Esophagus squamous epithelium (tissue), 5 donors: ENCODE measurements at regions not wholly inside any gene's neighbourhood (a gene's known extent, or its start where the extent isn't known, plus 50 kb on each side); places are given as distances from the start of the nearest gene placed in this dataset.
"Not testable (repeated sequence)": the region's sequence is repeated elsewhere in the genome, so short reads cannot be mapped to it uniquely, and the experiment has no call there.

ENCODE experiments used
- DNase-seq: peaks from one replicate; lab custom pipeline; 2025; lab: John Stamatoyannopoulos, UW
- H3K27ac ChIP-seq, 4 donors: fragments of 200-600 bp; sonication (generic); one replicate each; pipeline ENCODE4 v1.5.1; 2016 to 2019; ENCODE audit warnings: mild to moderate bottlenecking in 1 of 4
- H3K27me3 ChIP-seq, 4 donors: fragments of 200-600 bp; sonication (generic); 1 replicate in 3 of 4; 2 replicates in 1 of 4; pipeline versions ENCODE4 v1.5.1 to v1.6.0; 2017 to 2021; ENCODE audit warnings: antibody characterized with exemption in 1 of 4
- H3K36me3 ChIP-seq, 3 donors: fragments of 200-600 bp; sonication (generic); one replicate each; pipeline ENCODE4 v1.5.1; 2016 to 2019
- H3K4me1 ChIP-seq, 3 donors: fragments of 200-600 bp; sonication (generic); one replicate each; pipeline ENCODE4 v1.5.1; 2017 to 2019
- H3K4me3 ChIP-seq, 4 donors: fragments of 200-600 bp; sonication (generic); 1 replicate in 3 of 4; 2 replicates in 1 of 4; pipeline ENCODE4 v1.5.1; 2016 to 2019; ENCODE audit warnings: mild to moderate bottlenecking in 2 of 4, moderate library complexity in 1 of 4
- H3K9me3 ChIP-seq, 3 donors: fragments of 200-600 bp; sonication (generic); one replicate each; pipeline ENCODE4 v1.5.1; 2016 to 2019
- POLR2A ChIP-seq, 4 donors: fragments of 450-650 bp; IDR thresholded peaks; one replicate each; pipeline ENCODE4 v1.6.1; 2017; ENCODE audit warnings: antibody characterized with exemption in 4 of 4, mild to moderate bottlenecking in 4 of 4, moderate library complexity in 3 of 4
- WGBS, 2 donors: methylation state at CpG; one replicate each; pipeline ENCODE4 v1.1.5; 2018; 5-methylcytosine and 5-hydroxymethylcytosine counted together
- intact Hi-C: fragments of 100-400 bp; cut with DNase I; formaldehyde crosslinking; loops from one replicate; pipeline ENCODE4 v1.15.0; 2022
- TF ChIP-seq, protein P1 (sequence below), 6 experiments: fragments of 450-650 bp in 4 of 6; fragments of 200-600 bp in 2 of 6; sonication (generic) in 2 of 6; IDR thresholded peaks; one replicate each; pipeline ENCODE4 v1.5.1; 2016 to 2019; ENCODE audit warnings: antibody characterized with exemption in 6 of 6, mild to moderate bottlenecking in 4 of 6, moderate library complexity in 4 of 6
- donor health status: DM: yes; HTN: yes; CAD: no.

DNA sequence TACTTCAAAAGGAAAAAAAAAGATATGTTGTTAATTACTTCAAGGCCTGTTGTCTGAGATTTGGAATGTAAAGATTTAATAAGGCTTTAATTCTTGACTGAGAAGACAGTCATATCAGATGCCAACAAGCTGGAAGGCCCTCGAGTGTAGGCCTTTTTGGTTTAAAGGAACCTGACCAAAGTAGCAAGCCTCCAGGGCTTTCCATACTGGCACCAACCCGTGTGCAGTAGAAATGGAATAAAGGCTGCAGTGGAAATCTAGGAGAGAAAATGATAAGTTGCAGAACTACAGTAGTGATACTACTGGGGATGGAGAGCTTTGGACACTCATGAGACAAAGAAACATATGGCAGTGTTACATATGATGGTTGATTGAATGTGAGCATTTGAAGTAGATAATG lies 358.0 kb downstream of the TAF11L14 start:
- TF ChIP-seq, protein P1, sequence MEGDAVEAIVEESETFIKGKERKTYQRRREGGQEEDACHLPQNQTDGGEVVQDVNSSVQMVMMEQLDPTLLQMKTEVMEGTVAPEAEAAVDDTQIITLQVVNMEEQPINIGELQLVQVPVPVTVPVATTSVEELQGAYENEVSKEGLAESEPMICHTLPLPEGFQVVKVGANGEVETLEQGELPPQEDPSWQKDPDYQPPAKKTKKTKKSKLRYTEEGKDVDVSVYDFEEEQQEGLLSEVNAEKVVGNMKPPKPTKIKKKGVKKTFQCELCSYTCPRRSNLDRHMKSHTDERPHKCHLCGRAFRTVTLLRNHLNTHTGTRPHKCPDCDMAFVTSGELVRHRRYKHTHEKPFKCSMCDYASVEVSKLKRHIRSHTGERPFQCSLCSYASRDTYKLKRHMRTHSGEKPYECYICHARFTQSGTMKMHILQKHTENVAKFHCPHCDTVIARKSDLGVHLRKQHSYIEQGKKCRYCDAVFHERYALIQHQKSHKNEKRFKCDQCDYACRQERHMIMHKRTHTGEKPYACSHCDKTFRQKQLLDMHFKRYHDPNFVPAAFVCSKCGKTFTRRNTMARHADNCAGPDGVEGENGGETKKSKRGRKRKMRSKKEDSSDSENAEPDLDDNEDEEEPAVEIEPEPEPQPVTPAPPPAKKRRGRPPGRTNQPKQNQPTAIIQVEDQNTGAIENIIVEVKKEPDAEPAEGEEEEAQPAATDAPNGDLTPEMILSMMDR (IDR thresholded peaks at IDR 0.05): no peak
- no peak for TF ChIP-seq POLR2A (IDR thresholded peaks at IDR 0.05)
- no peaks in the 10 kb centered on the region for H3K4me1 ChIP-seq
- H3K9me3 ChIP-seq: no peaks in the 10 kb centered on the region
- DNase-seq: no peak
- no peaks in the 10 kb centered on the region for H3K27me3 ChIP-seq
- WGBS, 2 donors: 11 to 29% methylated on average over 2 of the region's 2 CpGs
- no peaks in the 10 kb centered on the region for H3K36me3 ChIP-seq
- intact Hi-C loops: no loop called here
- H3K27ac ChIP-seq: no peak overlapping the region
- H3K4me3 ChIP-seq: no peak overlapping the region

DNA sequence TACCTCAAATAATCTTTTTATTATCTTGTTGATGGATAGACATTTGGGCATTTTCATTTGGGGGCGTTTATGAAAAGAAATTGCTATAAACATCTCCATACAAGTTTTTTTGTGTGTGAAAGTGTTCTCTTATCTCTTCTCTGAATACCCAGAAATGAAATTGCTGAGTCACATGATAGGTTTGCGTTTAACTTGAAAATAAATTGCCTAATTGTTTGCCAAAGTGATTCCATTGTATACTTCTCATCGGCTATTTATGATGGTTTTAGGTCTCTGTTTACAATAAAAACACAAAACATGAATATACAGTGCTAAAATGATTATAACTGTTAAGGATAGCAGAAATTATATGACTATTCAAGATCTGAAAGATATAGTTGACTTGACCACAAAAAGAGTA lies 361.7 kb downstream of the TAF11L14 start:
- intact Hi-C loops: no loop called here
- Histone ChIP-seq H3K9me3 (no peaks in the 10 kb centered on the region), H3K27ac (no peak overlapping the region), H3K27me3 (no peaks in the 10 kb centered on the region), H3K36me3 (no peaks in the 10 kb centered on the region), H3K4me1 (no peaks in the 10 kb centered on the region), H3K4me3 (no peak overlapping the region)
- TF ChIP-seq POLR2A (IDR thresholded peaks at IDR 0.05): no peak
- TF ChIP-seq, protein P1 (IDR thresholded peaks at IDR 0.05): no peak
- DNase-seq: no peak
- 35 to 42% methylated on average over 3 of the region's 3 CpGs for WGBS, 2 donors

DNA sequence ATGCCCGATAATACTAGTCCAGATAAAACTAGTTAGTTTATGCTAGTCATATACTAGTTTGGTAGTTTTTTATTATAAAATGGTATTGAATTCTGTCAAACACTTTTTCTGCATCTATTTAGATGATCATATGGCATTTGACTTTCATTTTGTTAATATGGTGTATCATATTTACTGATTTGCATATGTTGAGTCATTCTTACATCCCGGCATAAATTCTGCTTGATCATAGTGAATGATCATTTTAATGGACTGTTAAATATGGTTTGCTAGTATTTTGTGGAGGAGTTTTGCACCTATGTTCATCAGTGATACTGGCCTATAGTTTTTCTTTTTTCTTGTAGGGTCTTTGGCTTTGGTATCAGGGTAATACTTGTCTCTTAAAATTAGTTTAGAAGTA lies 365.6 kb downstream of the TAF11L14 start:
- Histone ChIP-seq H3K4me3 (no peak overlapping the region), H3K27ac (no peak overlapping the region), H3K36me3 (no peaks in the 10 kb centered on the region), H3K4me1 (no peaks in the 10 kb centered on the region), H3K27me3 (no peaks in the 10 kb centered on the region), H3K9me3 (no peaks in the 10 kb centered on the region)
- no peak for TF ChIP-seq POLR2A (IDR thresholded peaks at IDR 0.05)
- DNase-seq: no peak
- 75 to 85% methylated on average over 2 of the region's 2 CpGs for WGBS, 2 donors
- intact Hi-C loops: no loop called here

DNA sequence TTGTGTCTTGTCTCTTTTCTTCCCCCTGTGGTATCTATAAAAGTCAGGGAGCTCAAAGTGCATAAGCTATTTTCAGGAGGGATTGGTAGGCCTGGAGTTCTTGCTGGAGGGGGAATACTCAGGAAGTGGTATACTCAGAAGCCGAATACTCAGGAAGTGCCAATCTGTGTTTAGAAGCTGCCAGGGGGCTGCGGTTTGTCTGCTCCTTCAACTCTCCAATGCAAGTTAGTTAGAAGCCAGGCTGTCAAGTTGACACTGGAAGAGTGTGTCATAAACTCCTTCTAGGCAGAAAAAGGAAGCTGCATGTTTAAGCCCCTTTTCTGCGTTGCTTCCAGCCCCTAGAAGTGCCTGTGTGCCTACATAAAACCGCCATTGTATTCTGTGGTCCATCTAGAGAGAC lies 366.5 kb downstream of the TAF11L14 start:
- H3K4me3 ChIP-seq: no peak overlapping the region
- no peak overlapping the region for H3K27ac ChIP-seq
- no peaks in the 10 kb centered on the region for H3K27me3 ChIP-seq
- H3K9me3 ChIP-seq: no peaks in the 10 kb centered on the region
- intact Hi-C loops: no loop called here
- no peaks in the 10 kb centered on the region for H3K36me3 ChIP-seq
- DNase-seq: no peak
- WGBS, 2 donors: 62 to 65% methylated on average over 2 to 4 of the region's 4 CpGs
- no peaks in the 10 kb centered on the region for H3K4me1 ChIP-seq
- TF ChIP-seq POLR2A (IDR thresholded peaks at IDR 0.05): no peak
- TF ChIP-seq, protein P1 (IDR thresholded peaks at IDR 0.05): no peak

DNA sequence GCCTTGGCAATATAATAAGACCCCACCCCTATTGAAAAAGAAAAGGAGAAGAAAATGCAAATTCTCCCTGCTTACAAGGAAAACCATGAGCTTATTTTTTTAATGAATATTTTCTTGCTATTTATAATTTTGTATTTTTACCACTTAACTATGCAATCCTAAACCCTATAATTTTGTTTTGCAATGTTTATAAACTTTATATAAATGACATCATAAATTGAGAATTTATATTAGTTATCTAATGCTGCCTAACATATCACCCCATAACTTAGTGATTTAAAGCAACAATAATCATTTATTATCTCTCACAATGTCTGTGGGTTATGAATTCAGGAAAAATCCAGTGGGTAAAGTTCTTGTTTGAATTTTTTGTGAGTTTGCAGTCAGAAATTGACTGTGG lies 369.1 kb downstream of the TAF11L14 start:
- no peaks in the 10 kb centered on the region for H3K9me3 ChIP-seq
- H3K27ac ChIP-seq: no peak overlapping the region
- DNase-seq: no peak
- TF ChIP-seq, protein P1 (IDR thresholded peaks at IDR 0.05): no peak
- no peak for TF ChIP-seq POLR2A (IDR thresholded peaks at IDR 0.05)
- H3K4me1 ChIP-seq: no peaks in the 10 kb centered on the region
- no peaks in the 10 kb centered on the region for H3K27me3 ChIP-seq
- intact Hi-C loops: no loop called here
- H3K36me3 ChIP-seq: no peaks in the 10 kb centered on the region
- H3K4me3 ChIP-seq: no peak overlapping the region

DNA sequence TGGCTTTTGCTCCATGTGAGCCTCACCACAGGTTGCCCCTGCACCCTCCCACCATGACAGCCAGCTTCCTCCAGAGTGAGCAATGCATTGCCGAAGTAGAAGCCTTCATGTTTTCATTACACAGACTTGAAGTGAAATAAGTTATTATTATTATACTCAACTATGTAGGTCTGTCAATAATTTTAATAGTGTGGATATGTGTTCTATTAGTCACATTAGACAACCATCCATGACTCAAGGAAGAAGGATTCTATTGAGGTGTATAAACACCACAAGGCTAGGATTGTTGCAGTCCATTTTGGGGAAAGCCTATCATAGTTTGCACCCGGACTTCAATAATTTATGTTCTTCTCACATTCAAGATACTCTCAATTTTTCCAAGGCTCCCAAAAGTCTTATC lies 369.5 kb downstream of the TAF11L14 start:
- no peak for DNase-seq
- Histone ChIP-seq H3K36me3 (no peaks in the 10 kb centered on the region), H3K4me1 (no peaks in the 10 kb centered on the region), H3K27me3 (no peaks in the 10 kb centered on the region), H3K4me3 (no peak overlapping the region), H3K27ac (no peak overlapping the region), H3K9me3 (no peaks in the 10 kb centered on the region)
- no peak for TF ChIP-seq POLR2A (IDR thresholded peaks at IDR 0.05)
- TF ChIP-seq, protein P1 (IDR thresholded peaks at IDR 0.05): no peak
- intact Hi-C loops: no loop called here
- WGBS, 2 donors: 91 to 95% methylated on average over 2 of the region's 2 CpGs

DNA sequence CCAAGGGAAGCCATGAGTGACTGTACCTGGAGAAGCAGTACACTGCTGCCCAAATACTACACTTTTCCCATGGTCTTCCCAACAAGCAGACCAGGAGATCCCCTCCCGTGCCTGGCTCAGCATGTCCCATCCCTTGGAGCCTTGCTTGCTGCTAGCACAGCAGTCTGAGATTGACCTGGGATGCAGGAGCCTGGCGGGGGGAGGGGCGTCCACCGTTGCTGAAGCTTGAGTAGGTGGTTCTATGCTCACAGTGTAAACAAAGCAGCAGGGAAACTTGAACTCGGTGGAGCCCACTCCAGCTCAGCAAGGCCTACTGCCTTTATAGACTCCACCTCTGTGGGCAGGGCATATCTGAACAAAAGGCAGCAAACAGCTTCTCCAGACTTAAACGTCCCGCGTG lies 372.0 kb downstream of the TAF11L14 start:
- H3K27me3 ChIP-seq, intact Hi-C loops, H3K36me3 ChIP-seq, H3K27ac ChIP-seq, H3K4me3 ChIP-seq, DNase-seq, H3K4me1 ChIP-seq, H3K9me3 ChIP-seq: not testable (repeated sequence)
- 91% methylated on average over 7 of the region's 8 CpGs; no CpG with 5 or more reads in 1 of the 2 donors for whole genome bisulfite sequencing, 2 donors
